ENCODE measurements at regions not wholly inside any gene's neighbourhood (a gene's known extent, or its start where the extent isn't known, plus 50 kb on each side); places are given as distances from the start of the nearest gene placed in this dataset.

DNA sequence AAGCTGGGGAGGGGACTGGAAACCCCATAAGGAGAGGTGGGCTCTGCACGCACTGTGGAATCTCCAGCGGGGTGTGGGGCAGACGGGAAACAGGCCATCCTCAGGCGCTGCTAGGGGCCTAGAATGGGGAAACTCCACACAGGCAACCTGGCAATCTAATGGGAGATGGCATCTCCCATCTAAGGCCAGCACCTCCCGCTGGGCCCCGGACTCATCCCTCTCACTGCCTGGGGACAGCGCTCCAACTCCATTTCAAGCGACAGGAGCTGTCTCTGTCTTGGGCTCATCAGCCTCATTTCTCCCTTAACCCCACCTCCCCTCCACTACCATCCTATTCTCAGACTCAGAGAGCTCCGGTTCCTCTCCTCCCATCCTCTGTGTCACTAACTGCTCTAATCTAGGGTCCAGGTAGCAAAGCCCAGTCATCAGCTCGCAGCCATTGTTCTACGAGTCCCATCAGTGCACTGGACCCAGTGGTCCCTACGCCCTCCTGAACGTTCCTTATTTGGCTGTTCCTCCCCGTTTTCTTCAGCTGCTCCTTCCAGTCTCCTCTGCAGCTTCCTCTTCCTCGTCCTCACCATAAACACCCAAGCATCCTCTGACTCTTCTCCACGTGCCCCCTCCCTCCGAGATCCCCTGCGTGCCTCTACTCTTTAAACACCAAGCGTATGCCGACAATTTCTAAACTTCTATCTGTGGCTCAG, 93.4 kb upstream of the CASZ1 start:
- TF ChIP-seq POLR2A (IDR thresholded peaks at IDR 0.05; ENCODE audit: low read length) (no peak), CTCF (IDR thresholded peaks at IDR 0.05) (no peak), ESRRA (IDR thresholded peaks at IDR 0.05; ENCODE audit: borderline replicate concordance, low read length) (no peak), MAX (IDR thresholded peaks at IDR 0.05) (no peak), CBX8 (IDR thresholded peaks at IDR 0.05) (no peak), RCOR1 (IDR thresholded peaks at IDR 0.05; ENCODE audit: low read depth, low read length) (no peak), ZFP36 (IDR thresholded peaks at IDR 0.05; ENCODE audit: borderline replicate concordance, partially characterized antibody) (no peak), EP300 (IDR thresholded peaks at IDR 0.05) (no peak), POLR2AphosphoS2 (conservative IDR thresholded peaks at IDR 0.05; ENCODE audit: low read length) (no peak), PHF8 (IDR thresholded peaks at IDR 0.05; ENCODE audit: borderline replicate concordance, low read depth) (no peak), USF2 (IDR thresholded peaks at IDR 0.05) (no peak)
- TF ChIP-seq, protein P1, sequence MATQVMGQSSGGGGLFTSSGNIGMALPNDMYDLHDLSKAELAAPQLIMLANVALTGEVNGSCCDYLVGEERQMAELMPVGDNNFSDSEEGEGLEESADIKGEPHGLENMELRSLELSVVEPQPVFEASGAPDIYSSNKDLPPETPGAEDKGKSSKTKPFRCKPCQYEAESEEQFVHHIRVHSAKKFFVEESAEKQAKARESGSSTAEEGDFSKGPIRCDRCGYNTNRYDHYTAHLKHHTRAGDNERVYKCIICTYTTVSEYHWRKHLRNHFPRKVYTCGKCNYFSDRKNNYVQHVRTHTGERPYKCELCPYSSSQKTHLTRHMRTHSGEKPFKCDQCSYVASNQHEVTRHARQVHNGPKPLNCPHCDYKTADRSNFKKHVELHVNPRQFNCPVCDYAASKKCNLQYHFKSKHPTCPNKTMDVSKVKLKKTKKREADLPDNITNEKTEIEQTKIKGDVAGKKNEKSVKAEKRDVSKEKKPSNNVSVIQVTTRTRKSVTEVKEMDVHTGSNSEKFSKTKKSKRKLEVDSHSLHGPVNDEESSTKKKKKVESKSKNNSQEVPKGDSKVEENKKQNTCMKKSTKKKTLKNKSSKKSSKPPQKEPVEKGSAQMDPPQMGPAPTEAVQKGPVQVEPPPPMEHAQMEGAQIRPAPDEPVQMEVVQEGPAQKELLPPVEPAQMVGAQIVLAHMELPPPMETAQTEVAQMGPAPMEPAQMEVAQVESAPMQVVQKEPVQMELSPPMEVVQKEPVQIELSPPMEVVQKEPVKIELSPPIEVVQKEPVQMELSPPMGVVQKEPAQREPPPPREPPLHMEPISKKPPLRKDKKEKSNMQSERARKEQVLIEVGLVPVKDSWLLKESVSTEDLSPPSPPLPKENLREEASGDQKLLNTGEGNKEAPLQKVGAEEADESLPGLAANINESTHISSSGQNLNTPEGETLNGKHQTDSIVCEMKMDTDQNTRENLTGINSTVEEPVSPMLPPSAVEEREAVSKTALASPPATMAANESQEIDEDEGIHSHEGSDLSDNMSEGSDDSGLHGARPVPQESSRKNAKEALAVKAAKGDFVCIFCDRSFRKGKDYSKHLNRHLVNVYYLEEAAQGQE (IDR thresholded peaks at IDR 0.05): no peak
